ENCODE measurements at regions not wholly inside any gene's neighbourhood (a gene's known extent, or its start where the extent isn't known, plus 50 kb on each side); places are given as distances from the start of the nearest gene placed in this dataset.

DNA sequence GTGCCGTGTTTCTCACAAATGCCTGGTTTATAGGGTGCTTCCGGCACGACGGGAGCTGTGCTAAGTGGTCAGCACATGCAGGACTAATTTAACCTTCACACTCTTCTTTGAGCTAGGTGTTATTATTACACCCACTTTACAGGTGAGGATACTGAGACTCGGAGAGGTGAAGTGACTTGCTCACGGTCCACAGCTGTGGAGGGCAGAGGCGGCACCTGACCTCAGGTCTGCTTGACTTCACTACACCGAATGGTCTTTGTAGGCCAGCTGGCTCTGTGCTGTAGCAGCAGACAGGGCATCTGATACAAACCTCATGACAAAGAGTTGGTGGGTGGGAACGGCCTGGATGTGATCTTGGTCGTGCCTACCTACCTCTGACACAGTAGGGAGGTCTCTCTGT lies 102.0 kb upstream of the BOD1 start:
- TF ChIP-seq GATA2 (IDR thresholded peaks at IDR 0.05; ENCODE audit: low read depth, low read length) (no peak), GATA3 (IDR thresholded peaks at IDR 0.05; ENCODE audit: low read depth, low read length) (no peak)
